KBM-7 (cell line): ENCODE measurements at regions not wholly inside any gene's neighbourhood (a gene's known extent, or its start where the extent isn't known, plus 50 kb on each side); places are given as distances from the start of the nearest gene placed in this dataset.
"Not testable (repeated sequence)": the region's sequence is repeated elsewhere in the genome, so short reads cannot be mapped to it uniquely, and the experiment has no call there.

ENCODE experiments used
- DNase-seq: peaks from one replicate; pipeline ENCODE4 v3.0.0-alpha.2; 2015
- in situ Hi-C: fragments of 300-500 bp; cut with MboI; formaldehyde crosslinking; loops from 2 replicates; pipeline ENCODE4 v1.14.3; 2020; ENCODE audit warnings: low sequenced_read_pairs, low pct_unique_long_range_greater_than_20kb, mixed read lengths

- DNase-seq = no peak
- in situ Hi-C loops = no loop called here
These were observed 51.2 kb upstream of the GPR31 start for GRCh38 chr6:167208819-167209576.

- in situ Hi-C loops = no loop called here
- DNase-seq = no peak
These were observed 51.8 kb upstream of the GPR31 start for GRCh38 chr6:167209577-167209975.

- DNase-seq = no peak
- in situ Hi-C loops = no loop called here
These were observed 52.9 kb upstream of the GPR31 start for GRCh38 chr6:167210375-167211294.

GRCh38 chr6:167211295-167211648, 53.5 kb upstream of the GPR31 start:
- no peak for DNase-seq
- in situ Hi-C loops = no loop called here

GRCh38 chr6:167211881-167212712, 54.3 kb upstream of the GPR31 start:
- DNase-seq = no peak
- in situ Hi-C loops = no loop called here

GRCh38 chr6:167212713-167213005, 54.9 kb upstream of the GPR31 start:
- in situ Hi-C loops = no loop called here
- no peak for DNase-seq

- DNase-seq = no peak
- in situ Hi-C loops = no loop called here
These were observed 56.4 kb upstream of the GPR31 start for GRCh38 chr6:167214206-167214605.

GRCh38 chr6:167215429-167216250, 57.9 kb upstream of the GPR31 start:
- DNase-seq, in situ Hi-C loops: not testable (repeated sequence)

GRCh38 chr6:167216390-167217050, 58.7 kb upstream of the GPR31 start:
- in situ Hi-C loops, DNase-seq: not testable (repeated sequence)

GRCh38 chr6:167217073-167217472, 59.3 kb upstream of the GPR31 start:
- in situ Hi-C loops, DNase-seq: not testable (repeated sequence)

- peak; percentile 33 for DNase-seq
- in situ Hi-C loops = not testable (repeated sequence)
These were observed 60.4 kb upstream of the GPR31 start for GRCh38 chr6:167217951-167218759.

GRCh38 chr6:167219079-167219478, 61.3 kb upstream of the GPR31 start:
- DNase-seq, in situ Hi-C loops: not testable (repeated sequence)

- no peak for DNase-seq
- in situ Hi-C loops = no loop called here
These were observed 62.3 kb upstream of the GPR31 start for GRCh38 chr6:167219967-167220512.

GRCh38 chr6:167221400-167222201, 63.8 kb upstream of the GPR31 start:
- in situ Hi-C loops = no loop called here
- no peak for DNase-seq

- in situ Hi-C loops = not testable (repeated sequence)
- peak; percentile 5 for DNase-seq
These were observed 65.3 kb upstream of the UNC93A start for GRCh38 chr6:167225566-167226382.

- in situ Hi-C loops = no loop called here
- DNase-seq = no peak
These were observed 64.8 kb upstream of the UNC93A start for GRCh38 chr6:167226383-167226685.
